Activated CD4-positive, alpha-beta T cell treated with anti-CD3 and anti-CD28 coated beads, Interleukin-2, Interleukin-6, amounts not matched to agents 100 ng/mL and 50 ng/mL, durations not matched to agents 16 hours and 8 hours (primary cell): ENCODE measurements at regions not wholly inside any gene's neighbourhood (a gene's known extent, or its start where the extent isn't known, plus 50 kb on each side); places are given as distances from the start of the nearest gene placed in this dataset.
"Not testable (repeated sequence)": the region's sequence is repeated elsewhere in the genome, so short reads cannot be mapped to it uniquely, and the experiment has no call there.

Source experiments
- DNase-seq: peaks from one replicate; pipeline ENCODE4 v3.0.0-alpha.2; 2020

DNA sequence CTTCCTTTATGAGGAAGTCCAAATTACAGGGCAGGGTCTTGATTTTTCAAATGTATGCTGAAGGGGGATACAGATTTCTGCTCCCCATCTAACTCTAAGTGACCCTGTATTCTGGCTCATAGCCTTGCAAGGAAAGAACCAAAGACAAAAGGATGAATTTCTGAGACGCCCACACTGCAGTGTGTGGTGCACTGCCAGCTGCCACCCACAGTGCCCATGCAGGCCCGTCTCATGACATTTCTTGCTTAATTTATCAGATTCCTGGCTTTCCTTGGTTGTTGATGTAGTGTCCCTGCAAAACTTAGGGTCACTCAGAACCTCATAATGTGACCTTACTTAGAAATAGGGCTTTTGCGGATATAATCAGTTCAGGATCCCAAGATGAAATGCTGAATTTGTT, 68.0 kb downstream of the CBLN4 start:
- DNase-seq: no peak

DNA sequence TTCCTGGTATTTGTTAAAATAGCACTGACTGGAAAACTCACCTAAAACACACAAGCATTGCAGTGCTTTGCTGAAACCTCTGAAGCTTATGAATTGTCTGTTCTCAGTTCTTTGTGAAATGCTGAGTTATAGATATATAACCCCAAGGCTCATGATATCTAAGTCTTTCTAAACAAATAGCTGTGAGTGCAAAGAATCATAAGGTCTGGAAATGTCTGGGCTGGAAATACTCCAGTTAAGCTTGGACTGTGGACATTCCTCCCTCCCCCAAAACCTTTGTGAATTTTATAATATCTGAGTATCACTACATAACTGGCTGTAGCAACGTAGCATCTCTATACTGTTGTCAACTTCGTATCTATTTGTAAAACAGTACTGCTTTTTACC, 69.1 kb downstream of the CBLN4 start:
- no peak for DNase-seq

DNA sequence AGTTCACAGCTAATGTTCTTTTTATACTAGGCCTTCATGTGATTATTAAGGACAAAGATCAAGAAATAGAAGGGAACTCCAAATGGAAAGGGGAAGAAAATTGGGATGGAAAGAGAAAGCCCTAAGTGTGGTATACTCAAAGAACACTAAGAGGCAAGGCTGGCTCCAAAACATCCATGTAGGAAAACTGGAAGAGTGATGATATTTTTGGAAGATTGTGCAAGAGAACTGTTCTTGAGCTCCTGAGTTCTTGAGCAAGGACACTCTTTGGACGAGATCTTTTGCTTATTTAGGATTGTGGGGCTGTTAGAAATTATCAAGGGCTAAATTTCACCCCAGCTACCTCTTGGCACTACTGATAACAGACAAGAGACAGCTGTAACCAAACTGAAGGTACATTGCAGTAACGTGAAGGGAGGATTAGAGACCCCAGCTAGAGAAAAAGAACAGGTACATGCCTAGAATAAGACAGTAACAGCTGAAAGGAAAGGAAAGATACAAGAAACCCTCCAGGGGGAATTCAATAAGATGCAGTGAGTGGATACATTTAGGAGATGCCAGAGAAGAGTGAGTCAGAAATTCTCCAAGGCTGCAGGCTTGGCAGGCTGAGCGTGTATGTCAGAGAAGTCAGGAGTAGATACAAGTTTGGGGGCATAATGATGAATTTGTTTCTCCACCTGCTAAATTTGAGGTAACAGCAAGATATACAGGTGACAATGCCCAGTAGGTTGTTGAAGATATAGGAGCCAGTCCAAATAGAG, 69.7 kb downstream of the CBLN4 start:
- no peak for DNase-seq

- DNase-seq: no peak
Measured at GRCh38 chr20:55934146-55934545, 71.2 kb downstream of the CBLN4 start.

- not testable (repeated sequence) for DNase-seq
Measured at GRCh38 chr20:55930876-55931275, 74.4 kb downstream of the CBLN4 start.

GRCh38 chr20:55928266-55928665, 77.1 kb downstream of the CBLN4 start:
- DNase-seq: no peak

- DNase-seq: no peak
Measured at GRCh38 chr20:55919956-55920355, 85.4 kb downstream of the CBLN4 start.

DNA sequence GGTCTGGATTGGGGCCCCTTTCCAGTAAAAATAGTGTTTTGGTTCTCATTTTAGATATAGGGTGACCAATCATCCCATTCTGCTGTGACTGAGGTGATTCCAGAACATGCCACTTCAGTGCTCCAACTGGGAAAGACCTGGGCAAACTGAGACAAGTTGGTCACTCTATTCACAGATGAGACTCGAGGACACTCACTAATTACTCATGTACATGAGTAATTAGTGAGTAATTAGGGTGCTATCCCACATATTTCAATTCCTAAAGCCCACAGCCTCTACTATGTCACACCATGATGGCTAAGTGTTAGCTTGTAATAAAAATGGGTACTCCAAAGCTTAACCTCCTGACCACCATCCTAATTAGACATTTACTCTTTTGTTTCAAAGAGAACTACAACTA, 86.0 kb downstream of the CBLN4 start:
- DNase-seq: no peak

- DNase-seq: no peak
Measured at GRCh38 chr20:55918471-55918870, 86.8 kb downstream of the CBLN4 start.

DNA sequence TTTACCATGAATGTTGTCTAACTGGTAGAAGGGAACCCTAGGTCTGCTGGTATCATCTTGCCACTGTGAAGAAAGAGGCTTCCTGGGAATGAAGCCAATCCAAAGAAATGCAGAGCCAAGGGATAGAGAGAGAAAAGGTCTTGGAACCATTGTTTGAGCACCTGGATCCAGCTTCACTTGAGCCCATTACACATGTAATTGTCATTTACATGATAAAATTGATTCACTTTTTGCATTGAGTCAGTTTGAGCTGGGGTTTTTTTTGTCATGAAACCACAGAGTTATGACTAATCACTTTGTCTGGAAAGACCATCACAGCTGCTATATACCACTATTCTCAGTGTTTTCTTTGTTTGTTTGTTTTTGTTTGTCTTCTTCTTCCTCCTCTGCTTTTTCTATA, 112.3 kb downstream of the CBLN4 start:
- no peak for DNase-seq

DNA sequence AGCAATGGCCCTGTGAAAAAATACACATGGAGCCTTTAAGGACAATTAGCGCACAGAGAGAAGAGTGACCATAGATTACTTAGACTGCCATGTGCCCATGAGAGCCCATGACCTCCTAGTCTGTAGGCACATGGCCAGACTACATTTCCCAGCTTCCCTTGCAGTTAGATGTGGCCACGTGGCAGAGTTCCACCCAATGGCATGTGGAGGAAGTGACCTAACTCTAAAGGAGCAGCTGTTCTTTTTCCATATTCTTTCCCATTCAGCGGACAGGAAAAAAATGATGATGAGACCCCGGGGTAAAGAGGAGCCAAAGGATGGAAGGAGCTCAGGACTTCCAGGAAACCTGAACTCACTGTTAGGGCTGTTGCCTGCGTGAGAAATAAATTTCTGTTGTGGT, 116.6 kb downstream of the CBLN4 start:
- no peak for DNase-seq

DNA sequence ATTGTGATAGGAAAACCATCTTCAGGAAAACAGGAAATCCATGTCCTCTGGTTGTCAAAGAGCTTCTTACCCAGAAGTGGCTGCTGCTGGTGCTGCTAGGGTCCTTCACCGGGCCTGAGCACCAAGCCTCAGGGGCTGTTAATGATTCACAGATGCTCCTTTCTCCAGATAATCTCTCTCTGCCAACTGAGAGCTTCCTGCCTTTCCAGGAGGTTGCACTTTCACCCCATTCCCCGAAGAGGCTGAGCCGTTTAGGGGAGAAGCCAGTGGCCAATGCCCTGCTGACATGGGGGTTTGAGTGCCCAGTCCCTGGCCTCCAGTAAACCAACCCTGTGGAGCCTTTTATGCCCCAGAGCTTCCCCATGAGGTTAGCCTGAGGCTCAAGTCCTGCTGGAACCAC, 122.4 kb downstream of the CBLN4 start:
- DNase-seq: no peak

DNA sequence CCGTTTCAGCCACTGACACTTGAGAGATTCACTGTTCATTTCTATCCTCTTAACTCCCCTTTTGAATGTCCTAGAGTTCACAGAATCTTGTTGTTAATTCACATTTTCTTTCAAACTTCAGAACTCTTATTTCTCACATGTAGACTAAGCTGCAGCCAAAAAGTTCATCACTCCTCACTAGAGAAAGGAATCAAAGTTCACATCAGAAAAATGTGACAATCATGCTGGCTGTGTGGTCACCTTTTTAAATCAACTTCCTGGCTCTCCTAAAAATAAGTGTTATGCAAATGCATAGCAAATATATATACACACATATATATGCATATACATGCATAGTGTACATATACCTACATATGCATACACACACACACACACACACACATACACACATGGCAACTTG, 123.0 kb downstream of the CBLN4 start:
- DNase-seq: no peak

- no peak for DNase-seq
Measured at GRCh38 chr20:55881204-55881603, 124.1 kb downstream of the CBLN4 start.

- DNase-seq: no peak
Measured at GRCh38 chr20:55880361-55880760, 125.0 kb downstream of the CBLN4 start.

- no peak for DNase-seq
Measured at GRCh38 chr20:55855052-55855451, 150.3 kb downstream of the CBLN4 start.

DNA sequence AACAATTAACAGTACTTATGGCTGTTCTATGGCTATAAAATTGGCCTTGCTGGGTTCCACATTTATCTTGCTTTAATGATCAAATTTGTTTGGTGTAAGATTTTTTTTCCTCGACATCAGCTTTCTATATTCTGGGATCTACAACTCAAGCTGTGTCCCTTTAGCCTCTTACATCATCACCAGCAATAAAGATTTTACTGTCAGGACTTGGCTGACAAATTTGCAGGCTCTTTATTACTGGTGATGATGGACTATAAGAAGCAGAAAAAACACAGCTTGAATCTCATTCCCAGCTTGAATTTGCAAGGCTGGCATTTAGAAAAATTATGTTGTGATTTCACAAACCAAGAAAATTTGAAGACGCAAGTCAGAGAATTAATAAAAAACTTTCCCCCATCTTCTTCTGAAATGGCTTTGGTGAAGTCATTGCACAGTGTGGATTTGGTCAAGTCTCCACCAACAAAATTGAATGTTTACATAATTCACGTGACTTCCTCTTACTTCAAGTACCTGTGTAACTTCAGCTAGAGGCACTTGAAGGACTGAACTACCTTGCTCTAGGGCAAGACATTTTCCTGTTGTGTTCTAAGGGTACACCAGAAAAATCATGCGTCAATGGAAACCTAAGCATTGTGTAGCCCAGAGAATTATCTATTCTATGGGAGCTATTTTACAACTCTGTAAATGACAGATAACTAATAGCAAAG, 175.0 kb downstream of the CBLN4 start:
- DNase-seq: no peak

DNA sequence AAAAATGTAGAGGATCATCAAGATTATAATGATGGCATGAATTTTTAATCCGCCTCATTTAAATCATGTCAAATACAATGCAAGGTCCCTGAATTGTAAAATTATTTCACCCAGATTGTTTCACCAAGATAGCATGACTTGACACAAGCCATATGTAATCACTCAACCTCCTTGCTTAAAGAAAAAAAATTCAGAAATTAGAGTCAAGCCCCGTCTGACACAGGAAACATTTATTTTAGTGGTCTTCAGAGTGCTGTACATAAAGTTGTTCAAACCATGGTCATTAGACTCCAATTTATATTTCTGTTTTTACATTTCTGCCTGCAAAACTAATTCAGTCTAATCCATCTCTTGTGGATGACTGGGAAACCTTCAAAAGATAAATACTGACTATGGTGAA, 200.2 kb downstream of the CBLN4 start:
- no peak for DNase-seq

DNA sequence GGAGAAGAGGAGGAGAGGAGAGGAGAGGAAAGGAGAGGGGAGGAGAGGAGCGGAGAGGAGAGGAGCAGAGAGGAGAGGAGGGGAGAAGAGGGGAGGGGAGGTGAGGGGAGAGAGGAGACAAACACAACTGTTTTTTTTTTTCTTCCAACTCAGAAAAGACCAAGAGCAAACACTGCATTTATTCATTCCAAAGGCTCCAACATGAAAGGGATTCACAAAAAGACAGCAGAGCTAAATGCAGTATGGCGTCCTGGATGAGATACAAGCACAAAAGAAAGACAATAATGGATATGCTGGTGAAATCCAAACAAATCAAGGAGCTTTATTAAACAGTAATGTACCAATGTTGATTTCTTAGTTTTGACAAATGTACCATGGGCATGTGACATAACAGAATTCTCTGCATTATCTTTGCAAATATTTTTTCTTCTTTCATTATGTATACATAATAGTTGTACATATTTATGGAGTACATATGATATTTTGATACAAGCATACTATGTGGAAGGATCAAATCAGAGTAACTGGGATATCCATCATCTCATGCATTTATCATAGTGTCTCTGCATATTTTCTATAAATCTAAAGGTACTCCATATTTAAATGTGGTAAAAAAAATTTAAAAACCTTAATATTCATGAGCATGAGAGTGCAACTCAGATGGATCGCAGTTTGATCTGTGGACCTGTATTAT, 204.6 kb downstream of the CBLN4 start:
- no peak for DNase-seq

DNA sequence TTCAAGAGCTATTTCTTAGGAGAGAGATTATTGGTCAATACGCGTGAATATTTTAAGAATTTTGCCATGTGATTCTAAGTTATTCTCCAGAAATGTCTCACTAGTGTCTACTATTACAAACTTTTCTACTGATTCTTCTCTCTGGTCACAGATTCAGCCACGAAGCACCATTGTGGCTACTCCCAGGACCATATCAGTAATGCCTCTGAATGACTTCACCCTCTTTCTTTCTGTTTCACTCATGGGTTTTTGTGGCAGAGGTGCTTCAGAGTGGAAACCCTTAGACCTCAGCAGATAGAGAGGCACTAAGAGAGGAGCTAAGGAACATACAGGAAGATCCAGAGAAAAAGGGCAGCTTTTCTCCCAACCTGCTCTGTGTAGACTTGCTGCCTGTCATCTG, 211.3 kb downstream of the CBLN4 start:
- DNase-seq: no peak

GRCh38 chr20:55792049-55792448, 213.3 kb downstream of the CBLN4 start:
- no peak for DNase-seq

GRCh38 chr20:55790178-55790577, 215.1 kb downstream of the CBLN4 start:
- DNase-seq: no peak

DNA sequence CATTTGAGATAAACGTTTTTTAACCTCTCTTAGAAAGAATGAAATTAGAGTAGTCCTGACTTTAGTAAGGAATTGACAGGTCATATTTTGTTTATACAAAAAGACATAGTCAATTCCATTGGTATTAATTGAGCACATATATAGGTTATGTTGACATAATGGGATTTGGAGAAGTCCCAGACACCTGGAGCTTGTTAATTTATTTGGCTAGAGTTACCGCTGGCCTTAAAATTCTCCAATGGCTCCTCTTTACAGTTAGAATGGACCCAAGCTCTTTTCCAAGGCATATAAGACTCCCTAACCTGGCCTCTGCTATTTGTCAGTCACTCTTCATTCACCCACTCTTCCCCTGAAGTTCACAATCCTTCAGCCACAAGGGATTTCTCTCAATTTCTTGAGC, 221.3 kb downstream of the CBLN4 start:
- DNase-seq: no peak

- DNase-seq: no peak
Measured at GRCh38 chr20:55783381-55783780, 221.9 kb downstream of the CBLN4 start.
